ENCODE measurements at regions not wholly inside any gene's neighbourhood (a gene's known extent, or its start where the extent isn't known, plus 50 kb on each side); places are given as distances from the start of the nearest gene placed in this dataset.
A peak's percentile ranks its signal among the peaks of the same experiment; 100 is the strongest.

GRCh38 chr11:29959488-29959887, 57.3 kb downstream of the KCNA4 start:
- ATAC-seq (no peak), DNase-seq (no peak)
- intact Hi-C loops (cut with micrococcal nuclease), result no loop called here

GRCh38 chr11:29957431-29957830, 59.4 kb downstream of the KCNA4 start:
- intact Hi-C loops (cut with micrococcal nuclease), result no loop called here
- ATAC-seq, result no peak
- DNase-seq, result no peak

- intact Hi-C loops (cut with micrococcal nuclease), result no loop called here
- no peak for DNase-seq
- no peak for ATAC-seq
Observed at GRCh38 chr11:29956076-29956556, 60.7 kb downstream of the KCNA4 start.

- DNase-seq, result no peak
- intact Hi-C loops (cut with micrococcal nuclease), result no loop called here
- ATAC-seq, result peak; percentile 60
Observed at GRCh38 chr11:29943347-29943746, 73.5 kb downstream of the KCNA4 start.

- ATAC-seq, result no peak
- DNase-seq, result no peak
- intact Hi-C loops (cut with micrococcal nuclease), result loop anchor here (5.0 kb wide), 1 partner anchor 490 kb away; no protein-coding TSS in a partner anchor
Observed at GRCh38 chr11:29937526-29937925, 79.3 kb downstream of the KCNA4 start.

GRCh38 chr11:29934115-29934638, 82.7 kb downstream of the KCNA4 start:
- no peak for ATAC-seq
- intact Hi-C loops (cut with micrococcal nuclease), result no loop called here
- no peak for DNase-seq

GRCh38 chr11:29916040-29916439, 100.8 kb downstream of the KCNA4 start:
- ATAC-seq (no peak), DNase-seq (no peak)
- intact Hi-C loops (cut with micrococcal nuclease), result no loop called here

GRCh38 chr11:29914203-29914930, 102.5 kb downstream of the KCNA4 start:
- ATAC-seq (peak; percentile 61), DNase-seq (no peak)
- intact Hi-C loops (cut with micrococcal nuclease), result no loop called here

GRCh38 chr11:29913352-29913751, 103.5 kb downstream of the KCNA4 start:
- intact Hi-C loops (cut with micrococcal nuclease), result no loop called here
- ATAC-seq, result no peak
- no peak for DNase-seq

GRCh38 chr11:29900382-29900781, 116.4 kb downstream of the KCNA4 start:
- DNase-seq (no peak), ATAC-seq (no peak)
- intact Hi-C loops (cut with micrococcal nuclease), result no loop called here

GRCh38 chr11:29879560-29879959, 137.3 kb downstream of the KCNA4 start:
- peak; percentile 37 for ATAC-seq
- intact Hi-C loops (cut with micrococcal nuclease), result no loop called here
- no peak for DNase-seq

- intact Hi-C loops (cut with micrococcal nuclease), result no loop called here
- no peak for DNase-seq
Observed at GRCh38 chr11:29876192-29876591, 140.6 kb downstream of the KCNA4 start.

GRCh38 chr11:29847219-29847618, 169.6 kb downstream of the KCNA4 start:
- intact Hi-C loops (cut with micrococcal nuclease), result loop anchor here (10.0 kb wide), 1 partner anchor 402 kb away; no protein-coding TSS in a partner anchor
- ATAC-seq (no peak), DNase-seq (no peak)

More at GRCh38 chr11:29876192-29876591, 140.6 kb downstream of the KCNA4 start:
- ATAC-seq, result no peak

- intact Hi-C loops (cut with micrococcal nuclease), result loop anchor here (10.0 kb wide), 1 partner anchor 400 kb away; no protein-coding TSS in a partner anchor
- DNase-seq, result no peak
- ATAC-seq, result peak; percentile 35
Observed at GRCh38 chr11:29844701-29845379, 172.0 kb downstream of the KCNA4 start.

- DNase-seq (no peak), ATAC-seq (no peak)
- intact Hi-C loops (cut with micrococcal nuclease), result loop anchor here (10.0 kb wide), 1 partner anchor 399 kb away; no protein-coding TSS in a partner anchor
Observed at GRCh38 chr11:29844031-29844430, 172.8 kb downstream of the KCNA4 start.

GRCh38 chr11:29842061-29842460, 174.8 kb downstream of the KCNA4 start:
- intact Hi-C loops (cut with micrococcal nuclease), result loop anchor here (10.0 kb wide), 1 partner anchor 397 kb away; no protein-coding TSS in a partner anchor

GRCh38 chr11:29826878-29827277, 190.0 kb downstream of the KCNA4 start:
- ATAC-seq (no peak), DNase-seq (no peak)
- intact Hi-C loops (cut with micrococcal nuclease), result no loop called here

More at GRCh38 chr11:29842061-29842460, 174.8 kb downstream of the KCNA4 start:
- no peak for DNase-seq
- no peak for ATAC-seq

- ATAC-seq (peak; percentile 72), DNase-seq (no peak)
- intact Hi-C loops (cut with micrococcal nuclease), result no loop called here
Observed at GRCh38 chr11:29816359-29816758, 200.5 kb downstream of the KCNA4 start.

GRCh38 chr11:29809121-29809520, 207.7 kb downstream of the KCNA4 start:
- DNase-seq (no peak), ATAC-seq (no peak)
- intact Hi-C loops (cut with micrococcal nuclease), result no loop called here

- ATAC-seq (no peak), DNase-seq (no peak)
- intact Hi-C loops (cut with micrococcal nuclease), result no loop called here
Observed at GRCh38 chr11:29802522-29802921, 214.3 kb downstream of the KCNA4 start.

Measured in left ventricle myocardium superior (tissue), 1 donor.